ENCODE measurements at regions not wholly inside any gene's neighbourhood (a gene's known extent, or its start where the extent isn't known, plus 50 kb on each side); places are given as distances from the start of the nearest gene placed in this dataset.

DNA sequence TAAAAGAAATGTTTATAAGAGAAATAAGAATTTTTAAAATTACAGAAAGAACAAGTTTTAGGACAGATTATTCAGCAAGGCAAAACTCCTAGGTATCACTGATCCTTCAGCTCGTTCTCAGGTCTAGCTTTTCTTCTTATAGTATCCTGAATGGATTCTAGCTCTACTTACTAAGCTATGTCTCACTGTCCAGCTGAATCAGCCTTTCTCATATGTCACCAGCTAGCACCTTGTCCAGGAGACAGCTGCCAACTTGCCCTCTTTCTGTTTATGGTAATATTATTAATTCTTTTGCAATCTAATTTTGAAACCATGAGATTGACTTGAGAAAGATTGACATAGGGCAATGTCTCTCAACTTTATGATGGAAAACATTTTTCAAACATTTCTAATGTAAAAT is 159.9 kb downstream of the LYPLAL1 start:
- Mint-ChIP-seq H3K27me3 (no peaks in the 10 kb centered on the region), H3K4me3 (no peak overlapping the region), H3K36me3 (ENCODE audit: low read depth) (no peaks in the 10 kb centered on the region), H3K4me1 (ENCODE audit: low read depth) (no peaks in the 10 kb centered on the region), H3K27ac (no peak overlapping the region), H3K9me3 (peaks cover 4% of the 10 kb centered on the region)
- Histone ChIP-seq H3K36me3 (ENCODE audit: insufficient read depth, low read length) (no peaks in the 10 kb centered on the region), H3K27me3 (ENCODE audit: control insufficient read depth in 1 of 2, insufficient read depth in 2 of 2, low read length in 2 of 2) (no peaks in the 10 kb centered on the region), H3K4me3 (ENCODE audit: low read length) (no peak overlapping the region), H3K9me3 (ENCODE audit: control insufficient read depth in 1 of 2, insufficient read depth in 1 of 2, low read length in 2 of 2) (no peaks in the 10 kb centered on the region), H3K27ac (ENCODE audit: low read depth in 1 of 2, low read length in 2 of 2) (no peak overlapping the region), H3K4me1 (ENCODE audit: insufficient read depth, low read length) (no peaks in the 10 kb centered on the region)
- ChIA-PET CTCF (no interaction called here), POLR2A (no interaction called here)
- DNase-seq (no peak), ATAC-seq (ENCODE audit: poor library complexity) (no peak)
- TF ChIP-seq, protein P1, sequence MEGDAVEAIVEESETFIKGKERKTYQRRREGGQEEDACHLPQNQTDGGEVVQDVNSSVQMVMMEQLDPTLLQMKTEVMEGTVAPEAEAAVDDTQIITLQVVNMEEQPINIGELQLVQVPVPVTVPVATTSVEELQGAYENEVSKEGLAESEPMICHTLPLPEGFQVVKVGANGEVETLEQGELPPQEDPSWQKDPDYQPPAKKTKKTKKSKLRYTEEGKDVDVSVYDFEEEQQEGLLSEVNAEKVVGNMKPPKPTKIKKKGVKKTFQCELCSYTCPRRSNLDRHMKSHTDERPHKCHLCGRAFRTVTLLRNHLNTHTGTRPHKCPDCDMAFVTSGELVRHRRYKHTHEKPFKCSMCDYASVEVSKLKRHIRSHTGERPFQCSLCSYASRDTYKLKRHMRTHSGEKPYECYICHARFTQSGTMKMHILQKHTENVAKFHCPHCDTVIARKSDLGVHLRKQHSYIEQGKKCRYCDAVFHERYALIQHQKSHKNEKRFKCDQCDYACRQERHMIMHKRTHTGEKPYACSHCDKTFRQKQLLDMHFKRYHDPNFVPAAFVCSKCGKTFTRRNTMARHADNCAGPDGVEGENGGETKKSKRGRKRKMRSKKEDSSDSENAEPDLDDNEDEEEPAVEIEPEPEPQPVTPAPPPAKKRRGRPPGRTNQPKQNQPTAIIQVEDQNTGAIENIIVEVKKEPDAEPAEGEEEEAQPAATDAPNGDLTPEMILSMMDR (IDR thresholded peaks at IDR 0.05) = no peak
- intact Hi-C loops (cut with DNase I, micrococcal nuclease) = no loop called here

DNA sequence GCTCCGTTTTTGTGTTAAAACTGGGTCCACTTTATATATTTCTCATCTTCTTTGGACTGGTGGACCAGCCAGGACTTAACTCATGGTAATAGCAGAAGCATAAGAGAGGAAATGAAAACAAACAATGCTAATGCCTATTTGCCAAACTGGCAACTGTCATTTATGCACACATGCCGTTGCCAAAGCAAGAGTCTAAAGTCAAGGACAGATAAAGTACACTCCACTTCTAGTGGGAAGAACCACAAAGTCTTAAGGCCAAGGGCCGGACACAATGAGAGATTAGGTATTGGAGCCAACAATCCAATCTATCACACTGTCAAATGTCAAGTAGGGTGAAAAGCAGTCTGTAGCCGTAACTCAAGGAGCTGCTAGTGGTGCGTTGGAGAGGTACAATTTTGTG is 157.7 kb downstream of the LYPLAL1 start:
- no peak overlapping the region for H3K27ac ChIP-seq (ENCODE audit: low read depth in 1 of 2, low read length in 2 of 2)
- Mint-ChIP-seq H3K36me3 (ENCODE audit: low read depth) (no peaks in the 10 kb centered on the region), H3K9me3 (peaks cover 6% of the 10 kb centered on the region), H3K4me1 (ENCODE audit: low read depth) (no peaks in the 10 kb centered on the region), H3K27ac (no peak overlapping the region), H3K27me3 (no peaks in the 10 kb centered on the region), H3K4me3 (no peak overlapping the region)
- CTCF ChIA-PET = no interaction called here
- peaks cover 0 to 6% of the 10 kb centered on the region in 2 experiments for H3K9me3 ChIP-seq (ENCODE audit: control insufficient read depth in 1 of 2, insufficient read depth in 1 of 2, low read length in 2 of 2)
- ATAC-seq (ENCODE audit: poor library complexity) = no peak
- POLR2A ChIA-PET = no interaction called here
- no peak for DNase-seq
- no peaks in the 10 kb centered on the region for H3K36me3 ChIP-seq (ENCODE audit: insufficient read depth, low read length)
- no peak overlapping the region for H3K4me3 ChIP-seq (ENCODE audit: low read length)
- TF ChIP-seq, protein P1 (IDR thresholded peaks at IDR 0.05) = no peak
- H3K4me1 ChIP-seq (ENCODE audit: insufficient read depth, low read length) = no peaks in the 10 kb centered on the region
- intact Hi-C loops (cut with DNase I, micrococcal nuclease) = no loop called here
- no peaks in the 10 kb centered on the region for H3K27me3 ChIP-seq (ENCODE audit: control insufficient read depth in 1 of 2, insufficient read depth in 2 of 2, low read length in 2 of 2)

DNA sequence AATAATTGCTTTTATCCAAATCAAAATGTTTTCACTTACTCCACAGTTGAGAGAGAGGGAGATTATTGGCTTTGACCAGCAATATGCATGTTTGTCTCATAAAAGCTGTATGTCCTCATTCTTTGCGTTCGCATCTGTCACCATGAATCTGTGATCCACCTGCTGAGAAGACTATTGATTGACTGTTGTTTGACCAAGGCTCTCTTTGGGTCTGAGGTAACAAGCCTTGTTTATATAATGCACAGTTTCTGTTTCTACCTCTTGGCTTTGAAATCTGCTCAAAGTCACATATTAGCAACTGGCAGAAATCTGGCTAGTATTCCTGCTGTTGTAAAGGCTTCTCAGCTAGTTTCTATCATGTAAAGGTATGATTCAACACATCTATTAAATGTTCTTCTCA is 157.0 kb downstream of the LYPLAL1 start:
- no peaks in the 10 kb centered on the region for H3K27me3 Mint-ChIP-seq
- POLR2A ChIA-PET = no interaction called here
- H3K9me3 Mint-ChIP-seq = peaks cover 6% of the 10 kb centered on the region

More for the DNA sequence above, 157.0 kb downstream of the LYPLAL1 start:
- TF ChIP-seq, protein P1 (IDR thresholded peaks at IDR 0.05) = no peak
- Mint-ChIP-seq H3K4me3 (no peak overlapping the region), H3K4me1 (ENCODE audit: low read depth) (no peaks in the 10 kb centered on the region), H3K27ac (no peak overlapping the region), H3K36me3 (ENCODE audit: low read depth) (no peaks in the 10 kb centered on the region)
- ATAC-seq (ENCODE audit: poor library complexity) (no peak), DNase-seq (no peak)
- Histone ChIP-seq H3K27me3 (ENCODE audit: control insufficient read depth in 1 of 2, insufficient read depth in 2 of 2, low read length in 2 of 2) (no peaks in the 10 kb centered on the region), H3K4me3 (ENCODE audit: low read length) (no peak overlapping the region), H3K36me3 (ENCODE audit: insufficient read depth, low read length) (no peaks in the 10 kb centered on the region), H3K4me1 (ENCODE audit: insufficient read depth, low read length) (no peaks in the 10 kb centered on the region), H3K9me3 (ENCODE audit: control insufficient read depth in 1 of 2, insufficient read depth in 1 of 2, low read length in 2 of 2) (peaks cover 0 to 6% of the 10 kb centered on the region in 2 experiments), H3K27ac (ENCODE audit: low read depth in 1 of 2, low read length in 2 of 2) (no peak overlapping the region)
- CTCF ChIA-PET = no interaction called here
- intact Hi-C loops (cut with DNase I, micrococcal nuclease) = no loop called here
